ENCODE measurements at regions not wholly inside any gene's neighbourhood (a gene's known extent, or its start where the extent isn't known, plus 50 kb on each side); places are given as distances from the start of the nearest gene placed in this dataset.

DNA sequence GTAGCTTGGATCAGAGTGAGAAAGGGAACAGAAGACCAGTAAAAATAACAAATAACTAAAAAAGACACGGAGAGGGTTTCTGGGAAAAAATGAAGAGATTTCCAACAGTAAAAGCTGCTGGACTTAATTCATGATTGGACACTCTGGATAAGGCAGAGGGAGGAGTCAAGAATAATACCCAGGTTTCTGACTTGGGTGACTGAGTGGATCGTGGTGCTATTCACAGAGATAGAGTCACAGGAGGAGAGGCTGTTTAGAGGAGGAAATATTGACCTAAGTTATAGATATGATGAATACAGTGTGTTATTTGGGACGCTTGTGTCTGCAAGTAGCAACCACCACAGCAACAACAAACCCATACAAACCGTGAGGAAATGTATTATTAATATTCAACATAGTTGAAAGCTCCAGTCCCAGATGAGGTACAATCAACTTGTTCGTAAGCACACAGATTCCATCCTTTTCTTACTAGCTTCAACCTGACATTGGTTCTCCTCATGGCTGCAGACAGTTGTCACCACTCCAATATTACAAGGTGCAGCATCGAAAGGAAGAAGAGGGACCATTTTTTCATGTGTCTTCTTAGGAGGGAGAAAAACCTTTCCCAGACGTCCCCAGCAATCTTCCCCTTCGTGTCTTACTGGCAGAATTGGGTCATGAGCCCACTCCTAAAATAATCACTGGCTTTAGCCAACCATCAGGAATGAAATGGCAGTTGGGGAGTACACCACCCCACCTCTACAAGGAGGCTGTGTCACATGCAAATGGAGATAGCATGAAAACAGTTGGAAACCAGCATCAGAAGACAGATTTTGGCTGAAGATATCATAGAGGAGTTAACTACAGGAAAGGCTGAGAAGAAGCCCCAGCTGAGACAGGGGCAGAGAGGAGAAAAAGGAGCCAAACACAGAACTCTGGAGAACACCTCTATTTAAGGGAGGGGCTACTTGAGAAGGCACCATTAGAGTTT is 387.8 kb downstream of the SHQ1 start:
- DNase-seq: no peak

DNA sequence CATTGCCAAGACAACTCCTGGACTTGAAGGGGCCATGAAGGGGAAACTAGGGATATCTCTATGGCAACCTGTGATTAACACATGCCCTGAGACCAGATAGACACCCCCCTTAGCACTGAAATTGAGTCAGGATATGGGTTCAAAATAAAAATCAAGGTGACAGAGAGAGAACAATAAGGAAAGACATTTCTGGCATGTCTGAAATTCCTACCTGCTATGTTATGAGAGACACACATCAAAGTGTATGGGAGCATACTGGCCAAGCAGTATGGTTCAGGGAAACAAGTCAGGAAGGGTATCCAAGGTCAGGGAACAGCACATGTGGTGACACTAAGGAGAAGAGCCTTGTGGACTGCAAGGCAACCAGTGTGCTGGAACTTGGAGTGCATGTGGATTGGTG is 388.7 kb downstream of the SHQ1 start:
- DNase-seq: no peak

DNA sequence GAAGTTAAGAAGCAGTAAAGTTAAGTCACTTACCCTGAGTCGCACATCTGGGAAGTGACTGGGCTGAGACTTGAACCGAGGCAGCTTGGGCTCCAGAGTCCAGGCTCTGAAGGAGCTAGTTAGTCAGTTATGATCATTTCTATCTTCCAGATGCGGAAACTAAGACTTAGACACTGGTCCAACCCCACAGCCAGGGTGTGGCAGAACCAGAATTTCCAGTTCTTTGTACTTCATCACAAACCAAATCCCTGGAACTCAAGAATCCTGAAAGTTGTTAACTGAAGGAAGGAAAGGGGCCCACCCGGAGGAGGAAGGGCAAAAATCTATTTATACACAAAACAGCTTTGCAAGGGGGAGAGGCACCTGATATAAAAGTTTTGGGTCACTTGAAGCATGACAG is 389.9 kb downstream of the SHQ1 start:
- no peak for DNase-seq

DNA sequence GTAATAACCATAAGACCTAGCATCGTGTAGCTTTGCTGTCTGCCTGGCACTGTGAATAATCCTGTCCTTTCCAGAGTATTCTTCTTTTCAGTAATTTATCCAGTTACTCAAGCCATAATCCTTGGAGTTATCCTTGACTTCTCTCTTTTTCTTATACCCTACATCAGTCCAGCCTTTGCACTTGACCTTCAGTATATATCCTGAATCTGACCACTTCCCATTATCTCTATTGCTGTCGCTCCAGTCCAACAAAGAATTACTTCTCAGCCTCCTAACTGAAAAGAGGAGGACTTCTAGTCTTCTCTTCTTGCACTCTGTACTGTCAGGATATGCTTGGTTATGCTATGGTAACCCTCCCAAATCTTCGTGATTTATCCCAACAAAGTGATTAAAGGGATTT is 393.8 kb downstream of the SHQ1 start:
- DNase-seq: no peak

DNA sequence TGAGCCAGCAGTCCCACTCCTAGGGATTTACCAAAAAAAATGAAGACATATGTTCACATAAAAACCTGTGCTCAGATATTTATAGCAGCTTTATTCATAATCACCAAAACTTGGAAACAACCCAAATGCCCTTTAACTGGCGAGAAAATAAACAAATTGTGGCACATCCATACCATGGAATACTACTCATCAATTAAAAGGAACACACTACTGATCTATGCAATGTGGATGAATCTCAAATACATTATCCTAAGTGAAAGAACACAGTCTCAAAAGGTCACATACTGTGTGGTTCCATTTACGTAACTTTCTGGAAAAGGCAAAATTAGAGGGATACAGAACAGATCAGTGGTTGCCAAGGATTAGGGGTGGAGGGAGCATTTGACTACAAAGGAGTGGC is 394.5 kb downstream of the SHQ1 start:
- no peak for DNase-seq

DNA sequence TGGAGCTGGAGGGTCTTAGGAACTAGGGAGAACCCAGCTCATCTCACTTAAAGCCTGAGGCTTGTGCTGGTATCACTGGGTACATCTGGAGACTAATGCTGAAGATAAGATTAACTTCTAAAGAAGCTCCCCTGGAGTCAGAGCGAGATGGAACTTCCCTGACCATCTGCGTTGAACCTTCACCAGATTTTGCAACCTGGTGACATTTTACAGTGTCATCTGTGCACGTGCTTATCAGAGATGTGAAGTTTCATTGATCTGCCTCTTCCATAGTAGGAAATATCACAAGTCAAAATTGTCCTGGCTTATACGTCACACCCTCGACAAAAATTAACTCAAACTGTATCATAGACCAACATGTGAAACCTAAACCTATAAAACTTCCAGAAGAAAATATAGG is 395.5 kb downstream of the SHQ1 start:
- DNase-seq: no peak

DNA sequence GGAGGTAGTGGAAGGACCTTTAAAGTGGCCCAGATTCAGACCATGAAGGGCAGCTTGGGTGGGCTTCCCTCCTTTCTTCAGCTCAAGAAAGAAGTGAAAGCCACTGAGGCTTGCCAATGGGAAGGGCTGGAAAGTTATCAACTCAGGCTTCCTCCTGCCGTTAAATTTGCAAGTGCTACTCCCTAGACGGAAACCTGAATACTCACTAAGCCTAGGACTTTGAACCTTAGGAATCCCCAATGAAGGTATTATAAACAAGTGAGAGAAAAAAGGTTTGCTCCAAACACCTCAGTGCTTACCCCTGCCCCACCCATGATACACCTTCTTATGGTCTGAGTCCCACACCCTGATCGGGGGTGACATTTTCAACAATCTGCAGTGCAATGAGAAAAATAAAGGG is 396.4 kb downstream of the SHQ1 start:
- no peak for DNase-seq

DNA sequence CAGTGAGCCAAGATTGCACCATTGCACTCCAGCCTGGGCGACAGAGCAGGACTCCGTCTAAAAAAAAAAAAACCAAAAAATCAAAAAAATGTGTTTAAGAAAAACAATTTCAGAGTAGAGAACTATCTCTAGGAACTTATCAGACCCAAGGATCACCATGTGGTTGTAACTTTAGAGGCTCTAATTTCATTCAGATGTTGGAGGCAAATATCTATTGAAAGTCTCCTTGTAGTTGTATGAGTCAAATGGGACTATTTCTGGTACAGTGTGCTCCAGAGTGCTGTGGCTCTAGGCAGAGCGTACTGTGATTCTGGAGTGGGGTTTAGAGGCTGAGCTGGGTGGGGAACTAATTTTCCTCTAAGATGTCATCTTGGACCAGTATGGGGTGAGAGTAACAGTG is 398.7 kb downstream of the SHQ1 start:
- DNase-seq: peak in 1 of 3 donors; percentile 52

DNA sequence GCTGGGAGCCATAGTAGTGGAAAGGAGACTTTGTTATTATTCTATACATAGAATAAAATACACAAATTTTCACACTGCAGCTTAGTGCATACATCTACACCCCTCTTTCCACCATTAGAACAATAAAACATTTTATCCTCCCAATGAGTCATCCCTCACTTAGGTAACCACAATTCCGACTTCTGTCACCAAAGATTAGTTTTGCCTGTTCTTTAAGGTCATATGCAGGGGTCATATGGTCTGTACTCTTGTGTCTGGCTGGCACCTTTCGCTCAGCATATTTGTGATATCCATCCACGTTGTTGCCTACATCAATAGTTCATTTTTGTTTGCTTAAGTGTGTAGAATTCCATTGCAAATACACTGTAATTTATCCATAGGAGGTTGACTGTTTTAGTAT is 399.4 kb downstream of the SHQ1 start:
- DNase-seq: no peak

DNA sequence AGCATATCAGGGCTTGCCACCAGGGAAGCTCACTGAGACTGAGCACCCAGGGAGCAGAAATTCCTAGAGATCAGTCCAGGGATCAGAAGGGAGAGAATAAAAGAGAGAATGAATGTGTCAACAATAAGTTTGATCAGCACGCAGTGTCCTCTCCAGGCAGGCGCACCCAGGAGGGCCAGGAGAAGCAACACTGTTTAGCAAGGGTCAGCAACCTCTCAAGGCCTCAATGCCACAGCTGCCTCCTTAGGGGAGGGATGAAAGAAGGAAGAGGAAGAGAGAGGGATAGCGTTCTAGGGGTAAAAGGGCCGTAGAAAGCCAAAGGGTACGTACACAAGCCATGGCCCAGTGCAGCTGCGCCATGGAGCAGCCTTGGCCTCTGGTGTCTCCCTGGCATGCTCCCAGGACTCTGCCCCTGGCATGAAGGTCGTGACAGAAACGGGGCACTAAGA is 399.8 kb downstream of the SHQ1 start:
- DNase-seq: no peak

DNA sequence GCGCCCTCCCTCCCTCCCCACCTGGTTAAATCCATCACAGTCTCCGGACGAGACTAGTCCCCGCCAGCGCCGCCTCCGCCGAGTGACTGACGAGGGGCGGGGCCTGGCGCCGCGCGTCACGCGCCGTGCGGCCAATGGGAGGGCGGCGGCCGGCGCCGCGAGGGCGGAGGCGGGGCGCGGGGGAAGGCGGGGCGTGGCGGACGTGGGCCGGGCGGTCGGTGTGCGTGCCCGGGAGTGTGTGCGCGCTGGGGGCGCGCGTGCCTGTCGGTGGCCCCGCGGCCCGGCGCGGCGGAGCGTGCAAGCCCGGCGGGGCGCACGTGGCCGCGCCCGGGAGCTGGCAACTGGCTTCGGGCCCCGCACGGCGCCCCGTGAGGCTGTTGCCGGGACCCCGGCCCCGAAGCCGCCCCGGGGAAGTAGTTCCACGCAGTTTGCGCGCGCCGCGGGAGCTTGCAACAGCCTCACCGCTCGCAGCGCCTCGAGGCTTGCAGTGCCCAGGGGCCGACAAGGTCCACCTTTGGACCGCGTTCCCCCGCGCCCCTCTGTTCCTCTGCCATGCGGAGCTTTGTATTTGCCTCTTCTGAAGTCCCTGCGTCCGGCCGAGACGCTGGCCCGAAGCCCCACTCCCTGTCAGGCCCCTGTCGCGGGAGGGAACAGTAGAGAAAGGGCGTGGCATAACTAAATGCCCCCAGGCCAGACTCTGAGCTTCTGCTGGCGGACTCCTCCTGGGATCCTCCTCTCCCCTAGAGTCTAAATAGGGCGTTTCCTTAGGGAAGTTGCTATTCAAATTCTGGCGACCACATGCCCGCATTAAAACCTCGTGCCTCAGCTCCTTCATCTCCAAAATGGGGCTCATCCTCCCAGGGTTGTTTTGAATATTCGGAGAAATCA is 400.9 kb downstream of the SHQ1 start:
- DNase-seq: peak; percentile 92 to 95 (median 94)

DNA sequence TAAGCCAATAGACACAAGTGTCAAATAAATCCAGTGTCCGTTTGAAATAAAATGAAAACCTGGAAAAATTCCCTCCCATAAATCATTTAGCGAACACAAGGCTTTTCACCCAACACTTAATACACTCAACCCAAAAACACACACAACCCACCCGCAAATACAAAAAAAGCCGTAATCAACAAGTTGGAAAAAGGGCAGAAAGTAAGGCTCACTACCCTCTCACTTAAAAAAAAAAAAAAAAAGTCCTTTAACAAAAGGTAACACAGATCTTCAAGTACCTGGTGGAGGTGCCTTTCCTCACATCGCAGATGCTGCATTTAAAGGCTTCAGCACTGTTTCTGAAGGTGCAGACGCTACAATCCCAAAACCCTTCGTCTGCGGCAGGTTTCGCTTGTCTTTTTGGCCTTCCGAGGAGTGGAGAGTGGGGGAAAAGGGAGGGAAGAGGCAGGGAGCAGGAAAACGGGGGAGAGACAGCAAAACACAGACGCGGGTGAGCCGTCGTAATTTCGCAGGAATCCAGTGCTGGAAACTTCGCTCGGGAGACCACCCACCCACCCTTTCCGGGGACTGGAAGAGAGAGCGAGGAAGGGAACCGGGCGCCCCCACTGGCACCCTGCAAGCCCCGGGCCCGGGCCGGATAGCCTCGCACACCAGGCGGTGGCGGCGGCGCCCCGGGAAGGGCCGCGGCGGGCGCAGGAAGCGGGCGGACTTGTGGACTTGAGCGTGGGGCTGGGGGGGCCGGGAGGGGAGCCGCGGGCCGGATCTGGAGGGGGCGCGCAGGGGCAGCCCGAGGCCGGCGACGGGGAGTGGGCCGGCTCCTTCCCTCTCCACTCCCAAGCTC is 401.8 kb downstream of the SHQ1 start, which contains the start of gene RYBP:
Gene RYBP, minus strand, starts transcription at position 404 of the 841 bp plus-strand sequence.
- DNase-seq: peak in 2 of 3 donors; percentile 27 to 63

DNA sequence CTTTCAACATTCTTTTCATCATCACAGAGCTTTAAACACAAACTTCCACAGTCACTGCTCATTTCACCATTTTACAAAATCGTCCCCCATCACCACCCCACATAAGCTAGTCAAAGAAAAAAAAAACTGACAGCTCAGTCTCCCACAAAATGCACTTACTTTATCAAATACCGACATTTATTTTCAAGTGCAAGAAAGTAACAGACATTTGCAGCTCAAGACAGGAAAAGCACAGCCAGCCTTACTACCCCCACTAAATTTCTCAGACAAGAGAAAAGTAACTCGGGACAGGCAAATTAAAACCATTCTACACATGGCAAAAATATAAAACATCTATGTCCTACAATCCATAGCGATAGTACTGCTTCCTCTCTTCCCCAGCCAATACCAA is 402.4 kb downstream of the SHQ1 start:
- DNase-seq: no peak

DNA sequence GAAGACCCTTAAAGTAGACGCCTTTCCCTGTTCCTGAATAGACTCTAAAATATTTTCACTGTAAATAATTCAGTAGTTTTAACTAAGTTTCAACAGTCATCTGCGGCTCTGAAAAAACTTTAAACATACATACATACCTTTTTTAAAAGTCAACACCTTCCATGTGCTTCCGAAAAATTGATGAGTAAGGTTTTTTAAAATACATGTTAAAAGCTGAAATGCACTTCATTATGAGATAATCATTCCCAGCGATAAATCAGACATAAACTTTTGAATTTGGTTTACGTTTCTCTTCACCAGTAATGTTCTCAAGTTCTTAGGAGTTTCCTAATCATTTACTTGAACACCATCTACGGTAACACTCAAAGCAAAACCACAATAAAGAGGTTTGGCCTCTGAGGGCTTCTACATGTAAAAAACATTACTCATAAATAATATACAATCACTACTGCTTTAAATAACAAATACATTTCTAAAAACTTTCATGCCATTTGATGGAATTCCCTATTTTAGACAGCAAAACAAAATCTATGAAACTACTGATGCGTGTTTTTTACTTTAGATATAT is 403.5 kb downstream of the SHQ1 start:
- no peak for DNase-seq

DNA sequence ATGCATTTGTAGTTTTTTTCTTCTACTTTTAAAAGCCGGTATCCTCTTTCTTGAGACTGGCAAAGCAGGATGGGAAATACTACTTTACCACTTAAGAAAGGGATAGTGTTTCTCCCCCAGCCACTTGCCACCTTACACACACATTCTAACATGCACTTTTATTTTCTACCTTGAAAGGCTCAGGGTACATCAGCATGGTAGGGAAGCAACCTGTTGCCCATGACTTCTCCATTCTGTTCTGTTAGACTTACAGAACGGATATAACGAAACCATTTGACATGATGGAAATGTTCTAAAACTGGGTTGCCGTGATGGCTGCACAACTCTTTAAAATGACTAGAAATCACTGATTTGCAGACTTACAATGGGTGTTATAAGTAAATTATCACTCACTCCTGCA is 405.5 kb downstream of the SHQ1 start:
- DNase-seq: no peak

DNA sequence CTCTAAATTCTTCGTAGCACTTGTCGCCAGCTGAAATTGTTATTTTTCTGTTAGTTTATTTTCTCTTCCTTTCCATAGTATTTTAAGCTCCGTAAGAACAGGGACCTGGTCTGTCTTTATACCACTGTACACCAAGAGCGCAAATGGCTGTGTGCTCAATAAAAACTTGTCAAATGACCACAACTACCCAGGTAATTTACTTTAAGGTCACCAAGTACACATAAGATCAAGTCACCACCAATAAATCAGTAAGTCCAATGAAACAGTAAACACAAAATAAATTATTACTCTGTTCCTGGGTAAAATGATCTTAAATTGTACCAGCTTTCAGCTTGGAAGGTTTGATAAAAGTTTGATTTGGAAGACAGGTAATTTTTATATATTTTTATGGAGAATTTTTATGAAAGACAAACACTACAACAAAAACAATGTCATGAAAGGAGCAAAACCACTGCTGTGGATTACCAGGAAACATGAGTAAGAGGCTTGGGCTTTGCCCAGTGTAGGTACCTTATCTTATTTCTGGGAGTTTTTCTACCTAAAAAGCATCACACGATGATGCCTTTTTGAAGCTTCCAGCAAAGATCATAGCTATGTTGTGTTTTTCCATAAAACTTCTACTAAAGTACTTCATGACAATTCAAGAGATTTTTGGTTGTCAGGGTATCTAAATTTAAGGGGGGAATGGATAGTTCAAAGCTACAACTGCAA is 406.8 kb downstream of the SHQ1 start:
- no peak for DNase-seq

DNA sequence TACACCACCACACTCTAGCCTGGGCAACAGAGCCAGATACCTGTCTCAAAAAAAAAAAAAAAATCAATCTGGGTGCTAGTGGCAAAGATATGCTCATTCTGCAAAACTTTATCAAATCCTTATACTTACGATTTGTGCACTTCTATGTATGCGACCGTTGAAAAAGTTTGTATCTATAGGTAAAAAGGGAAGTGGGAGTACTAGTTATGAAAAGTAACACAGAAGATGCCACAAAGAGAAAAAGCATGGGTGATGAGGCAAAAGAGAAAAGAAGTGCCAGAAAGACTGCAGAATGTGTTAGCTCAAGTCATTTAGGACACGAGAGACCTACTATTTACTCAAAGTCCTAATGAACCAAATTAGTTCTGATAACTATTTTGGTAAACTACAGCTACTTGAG is 407.8 kb downstream of the SHQ1 start:
- no peak for DNase-seq

DNA sequence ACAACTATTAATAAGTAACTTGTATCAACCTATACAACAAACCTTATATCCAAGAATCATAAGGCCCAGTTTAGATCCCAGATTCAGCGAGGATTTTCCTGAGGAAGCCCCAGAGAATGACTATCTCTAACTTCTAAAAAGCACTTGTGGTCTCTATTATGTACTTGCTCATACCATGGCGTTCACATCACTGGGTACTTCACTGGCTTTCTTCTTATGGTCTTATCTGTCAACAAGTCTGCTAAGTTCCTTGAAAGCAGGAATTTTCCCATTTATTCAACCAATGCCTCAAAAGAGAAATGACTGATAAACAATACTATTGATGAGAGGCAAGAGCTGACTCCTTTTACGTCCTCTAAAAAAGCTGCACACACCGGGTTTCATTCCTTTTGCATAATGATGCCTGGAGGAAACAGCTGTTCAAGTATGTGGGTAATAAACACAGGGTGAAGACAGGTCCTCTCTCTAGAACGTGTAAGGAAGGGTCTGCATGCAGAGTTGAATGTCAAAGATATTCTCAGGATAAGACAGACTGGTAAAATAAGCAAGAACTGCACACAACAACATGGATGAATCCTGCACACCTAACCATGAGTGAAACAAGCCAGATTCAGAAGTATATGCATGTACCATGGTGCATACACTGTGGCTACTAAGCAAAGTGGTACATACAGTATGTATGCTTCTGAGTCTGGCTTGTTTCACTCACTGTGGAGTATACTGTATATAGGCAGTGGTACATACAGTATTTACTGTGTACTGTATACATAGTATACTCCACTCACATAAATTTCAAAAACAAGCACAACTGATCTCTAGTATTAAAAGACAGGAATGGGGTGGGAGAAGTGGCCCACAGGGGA is 408.7 kb downstream of the SHQ1 start:
- DNase-seq: no peak

DNA sequence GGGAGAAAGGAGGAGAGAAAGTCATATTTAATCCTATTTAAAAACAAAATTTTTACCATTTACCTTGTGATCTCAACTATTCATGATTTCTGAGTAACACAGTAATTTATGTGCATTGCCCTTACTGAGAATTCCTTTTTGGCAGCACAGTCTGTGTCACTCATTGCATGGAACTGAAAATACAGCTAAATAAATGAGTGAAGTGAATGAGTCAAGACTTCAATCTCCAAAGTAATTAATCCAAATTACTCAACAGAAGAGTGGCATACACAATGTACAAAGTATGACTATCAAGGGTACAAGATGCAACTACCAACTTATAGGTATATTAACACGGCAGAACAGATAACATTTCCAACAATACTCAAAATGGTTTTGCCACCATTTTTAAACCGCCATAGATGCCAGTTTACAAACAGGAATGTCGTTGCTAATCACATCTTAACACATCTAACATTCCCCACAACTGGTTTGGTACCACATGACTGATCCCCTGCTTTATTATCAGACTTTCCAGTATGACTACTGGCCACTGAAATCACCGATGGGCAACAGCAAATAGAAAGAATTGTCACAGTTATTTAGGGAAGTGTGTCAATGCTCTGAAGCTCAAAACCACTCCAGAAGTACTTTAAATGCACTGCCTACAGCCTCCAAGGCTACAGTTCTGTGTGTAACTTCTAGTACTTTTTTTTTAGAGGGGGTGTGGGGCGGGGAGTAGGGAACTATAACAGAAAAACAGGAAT is 410.4 kb downstream of the SHQ1 start:
- DNase-seq: no peak

Measured in muscle of back (tissue), 3 donors.